GM21786 (cell line): ENCODE measurements at regions not wholly inside any gene's neighbourhood (a gene's known extent, or its start where the extent isn't known, plus 50 kb on each side); places are given as distances from the start of the nearest gene placed in this dataset.

Experiments
- ATAC-seq: cut with Tn5 transposase; IDR thresholded peaks from one replicate; pipeline ENCODE4 v1.9.1; 2021; ENCODE audit not compliant: unreplicated experiment

- ATAC-seq, result no peak
These were observed 212.0 kb downstream of the DMRT2 start for GRCh38 chr9:1261879-1262766.

- ATAC-seq, result peak; percentile 93
These were observed 217.0 kb downstream of the DMRT2 start for GRCh38 chr9:1267141-1267570.

- ATAC-seq, result no peak
These were observed 217.4 kb downstream of the DMRT2 start for GRCh38 chr9:1267581-1267980.

- ATAC-seq, result no peak
These were observed 219.6 kb downstream of the DMRT2 start for GRCh38 chr9:1269533-1270315.

GRCh38 chr9:1271367-1271766, 221.2 kb downstream of the DMRT2 start:
- no peak for ATAC-seq

GRCh38 chr9:1271786-1272185, 221.6 kb downstream of the DMRT2 start:
- no peak for ATAC-seq

GRCh38 chr9:1272488-1272887, 222.3 kb downstream of the DMRT2 start:
- no peak for ATAC-seq

GRCh38 chr9:1273859-1274258, 223.7 kb downstream of the DMRT2 start:
- no peak for ATAC-seq

- no peak for ATAC-seq
These were observed 224.2 kb downstream of the DMRT2 start for GRCh38 chr9:1274334-1274733.

GRCh38 chr9:1276474-1276873, 226.3 kb downstream of the DMRT2 start:
- no peak for ATAC-seq

- no peak for ATAC-seq
These were observed 234.6 kb downstream of the DMRT2 start for GRCh38 chr9:1284727-1285126.

GRCh38 chr9:1285526-1285925, 235.4 kb downstream of the DMRT2 start:
- no peak for ATAC-seq

GRCh38 chr9:1292384-1292783, 242.2 kb downstream of the DMRT2 start:
- ATAC-seq, result no peak

GRCh38 chr9:1294641-1295258, 244.6 kb downstream of the DMRT2 start:
- ATAC-seq, result no peak

- no peak for ATAC-seq
These were observed 246.2 kb downstream of the DMRT2 start for GRCh38 chr9:1296331-1296730.

GRCh38 chr9:1298046-1298445, 247.9 kb downstream of the DMRT2 start:
- no peak for ATAC-seq

GRCh38 chr9:1300941-1301340, 250.8 kb downstream of the DMRT2 start:
- no peak for ATAC-seq

- ATAC-seq, result no peak
These were observed 253.8 kb downstream of the DMRT2 start for GRCh38 chr9:1303932-1304331.

- no peak for ATAC-seq
These were observed 261.4 kb downstream of the DMRT2 start for GRCh38 chr9:1311462-1312042.

GRCh38 chr9:1319436-1319835, 269.3 kb downstream of the DMRT2 start:
- ATAC-seq, result no peak

GRCh38 chr9:1320051-1320557, 269.9 kb downstream of the DMRT2 start:
- no peak for ATAC-seq
